Kidney epithelial cell (primary cell): ENCODE measurements at regions not wholly inside any gene's neighbourhood (a gene's known extent, or its start where the extent isn't known, plus 50 kb on each side); places are given as distances from the start of the nearest gene placed in this dataset.

Experiments
- DNase-seq: peaks from one replicate; pipeline ENCODE4 v3.0.0-alpha.2; 2010; ENCODE audit warnings: low read depth
- H3K27me3 ChIP-seq: 2 replicates; pipeline ENCODE4 v1.6.0; 2011; ENCODE audit warnings: low read length; ENCODE audit not compliant: control insufficient read depth, insufficient read depth
- H3K36me3 ChIP-seq: 2 replicates; pipeline ENCODE4 v1.5.1; 2011; ENCODE audit warnings: low read length; ENCODE audit not compliant: control insufficient read depth, insufficient read depth
- H3K4me3 ChIP-seq: 2 replicates; pipeline ENCODE4 v1.5.1; 2011; ENCODE audit warnings: low read depth, mild to moderate bottlenecking, control low read depth, low read length
- TF ChIP-seq, protein P1 (sequence below): IDR thresholded peaks from 2 replicates; pipeline ENCODE4 v1.5.1; 2011; ENCODE audit warnings: mild to moderate bottlenecking, moderate library complexity, low read length, control low read depth, inconsistent platforms; ENCODE audit not compliant: insufficient read depth, poor library complexity, severe bottlenecking

DNA sequence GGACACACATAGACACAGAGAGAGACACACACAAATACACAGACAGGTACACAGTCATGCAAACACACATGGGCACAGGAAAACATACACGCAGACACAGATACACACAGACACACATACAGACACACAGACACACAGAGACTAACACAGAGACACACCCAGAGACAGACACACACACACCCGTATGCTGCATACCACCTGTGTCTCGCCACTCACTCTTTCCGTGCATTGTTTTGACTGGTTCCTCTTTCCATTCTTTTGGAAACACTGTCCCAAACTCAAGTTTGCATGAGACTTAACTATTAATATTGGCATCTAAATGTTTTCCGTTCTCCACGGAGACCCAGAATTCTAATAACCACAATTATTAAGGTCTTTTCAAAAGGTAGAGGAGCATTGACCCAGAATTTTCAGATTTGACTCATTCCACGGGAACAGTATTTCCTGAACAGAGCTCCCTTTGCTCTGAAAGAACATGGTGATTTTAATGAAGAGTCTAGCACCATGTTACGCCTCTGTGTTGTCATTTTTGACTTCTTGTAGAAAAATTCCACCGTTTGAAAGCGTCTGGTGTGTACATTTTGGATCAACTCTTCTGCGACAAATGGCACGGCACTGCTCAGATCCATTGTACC lies 141.2 kb upstream of the RNF32 start:
- TF ChIP-seq, protein P1, sequence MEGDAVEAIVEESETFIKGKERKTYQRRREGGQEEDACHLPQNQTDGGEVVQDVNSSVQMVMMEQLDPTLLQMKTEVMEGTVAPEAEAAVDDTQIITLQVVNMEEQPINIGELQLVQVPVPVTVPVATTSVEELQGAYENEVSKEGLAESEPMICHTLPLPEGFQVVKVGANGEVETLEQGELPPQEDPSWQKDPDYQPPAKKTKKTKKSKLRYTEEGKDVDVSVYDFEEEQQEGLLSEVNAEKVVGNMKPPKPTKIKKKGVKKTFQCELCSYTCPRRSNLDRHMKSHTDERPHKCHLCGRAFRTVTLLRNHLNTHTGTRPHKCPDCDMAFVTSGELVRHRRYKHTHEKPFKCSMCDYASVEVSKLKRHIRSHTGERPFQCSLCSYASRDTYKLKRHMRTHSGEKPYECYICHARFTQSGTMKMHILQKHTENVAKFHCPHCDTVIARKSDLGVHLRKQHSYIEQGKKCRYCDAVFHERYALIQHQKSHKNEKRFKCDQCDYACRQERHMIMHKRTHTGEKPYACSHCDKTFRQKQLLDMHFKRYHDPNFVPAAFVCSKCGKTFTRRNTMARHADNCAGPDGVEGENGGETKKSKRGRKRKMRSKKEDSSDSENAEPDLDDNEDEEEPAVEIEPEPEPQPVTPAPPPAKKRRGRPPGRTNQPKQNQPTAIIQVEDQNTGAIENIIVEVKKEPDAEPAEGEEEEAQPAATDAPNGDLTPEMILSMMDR, result no peak
- Histone ChIP-seq H3K36me3 (no peaks in the 10 kb centered on the region), H3K4me3 (no peak overlapping the region), H3K27me3 (no peaks in the 10 kb centered on the region)
- DNase-seq, result no peak

DNA sequence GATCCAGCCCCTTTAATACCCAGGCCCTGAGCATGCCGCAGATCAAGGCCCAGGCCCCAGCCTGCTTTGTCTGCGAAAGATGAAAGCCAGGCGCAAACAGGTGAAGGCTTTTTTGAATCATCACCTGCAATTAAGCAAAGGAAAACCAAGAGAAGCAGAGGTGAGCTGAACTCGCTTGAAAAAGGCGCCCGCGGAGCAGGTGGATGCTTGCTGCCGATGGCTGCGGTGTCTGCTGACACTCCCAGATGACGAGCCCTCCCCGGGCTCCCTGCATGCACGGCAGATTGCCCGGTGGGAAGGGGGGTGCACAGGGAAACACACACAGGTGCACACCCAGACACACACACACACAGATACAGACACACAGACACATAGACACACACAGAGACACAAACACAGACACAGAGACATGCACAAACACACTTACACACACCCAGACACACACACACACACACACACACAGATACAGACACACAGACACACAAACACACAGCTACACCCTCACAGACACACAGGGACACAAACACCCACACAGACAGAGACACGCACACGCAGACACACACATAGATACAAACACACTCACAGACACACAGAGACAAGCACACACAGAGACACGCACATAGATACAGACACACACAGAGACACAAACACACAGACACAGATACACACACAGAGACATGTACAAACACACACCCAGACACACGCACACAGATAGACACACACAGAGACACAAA lies 142.6 kb upstream of the RNF32 start:
- H3K4me3 ChIP-seq, result no peak overlapping the region
- H3K27me3 ChIP-seq, result no peaks in the 10 kb centered on the region
- no peaks in the 10 kb centered on the region for H3K36me3 ChIP-seq
- TF ChIP-seq, protein P1, result no peak
- no peak for DNase-seq

DNA sequence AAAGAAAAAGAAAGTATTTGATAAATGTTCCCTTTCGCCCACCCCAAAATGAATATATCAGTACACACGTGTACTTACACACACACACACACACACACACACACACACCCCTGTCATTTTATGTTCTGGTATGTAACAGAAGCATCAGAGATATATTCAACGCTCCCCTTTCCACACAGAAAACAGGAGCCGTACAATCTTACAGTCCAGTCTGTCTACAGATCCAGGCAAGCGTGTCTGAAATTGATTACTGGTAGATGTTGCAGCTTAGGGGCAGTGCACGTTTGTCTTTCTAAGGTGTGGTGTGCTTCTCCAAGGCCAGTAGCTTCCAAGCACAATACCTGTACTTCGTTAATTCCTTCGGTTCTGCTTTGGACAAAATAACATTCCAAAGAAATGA lies 143.7 kb upstream of the RNF32 start:
- TF ChIP-seq, protein P1, result no peak
- no peaks in the 10 kb centered on the region for H3K36me3 ChIP-seq
- H3K27me3 ChIP-seq, result no peaks in the 10 kb centered on the region
- H3K4me3 ChIP-seq, result no peak overlapping the region
- no peak for DNase-seq

DNA sequence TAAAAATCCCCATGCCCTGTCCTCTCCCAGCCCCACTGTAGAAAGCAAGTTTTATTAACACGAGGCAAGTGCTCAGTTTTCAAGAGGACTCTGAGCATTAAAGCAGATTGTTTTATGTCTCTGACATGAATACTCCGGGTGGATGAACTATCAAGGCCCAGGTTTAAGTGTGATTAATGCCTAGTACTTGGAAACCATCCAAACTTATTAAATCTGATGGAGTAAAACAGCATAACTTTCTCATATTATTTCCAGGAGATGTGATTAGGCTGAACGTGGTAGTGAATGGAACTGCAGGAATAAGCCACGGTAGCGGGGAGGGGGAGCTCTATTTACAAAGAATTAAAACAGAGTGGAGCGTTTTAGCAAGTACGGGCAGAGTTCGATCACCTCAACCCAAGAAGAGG lies 144.2 kb upstream of the RNF32 start:
- Histone ChIP-seq H3K27me3 (no peaks in the 10 kb centered on the region), H3K4me3 (no peak overlapping the region), H3K36me3 (no peaks in the 10 kb centered on the region)
- DNase-seq, result no peak
- TF ChIP-seq, protein P1, result no peak

DNA sequence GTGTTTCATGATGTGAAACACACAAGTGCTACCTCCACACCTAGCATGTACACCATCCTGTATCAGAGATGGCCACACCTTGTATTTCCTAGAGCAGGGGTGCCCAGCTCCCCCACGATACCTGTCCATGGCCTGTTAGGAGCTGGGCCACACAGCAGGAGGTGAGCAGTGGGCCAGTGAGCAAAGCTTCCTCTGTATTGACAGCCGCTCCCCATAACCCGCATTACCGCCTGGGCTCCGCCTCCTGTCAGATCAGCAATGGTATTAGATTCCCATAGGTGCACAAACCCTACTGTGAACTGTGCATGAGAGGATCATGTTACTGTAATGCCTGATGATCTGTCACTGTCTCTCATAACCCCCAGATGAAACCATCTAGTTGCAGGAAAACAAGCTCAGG lies 145.6 kb upstream of the RNF32 start:
- no peak for DNase-seq
- H3K27me3 ChIP-seq, result no peaks in the 10 kb centered on the region
- H3K36me3 ChIP-seq, result no peaks in the 10 kb centered on the region
- no peak overlapping the region for H3K4me3 ChIP-seq
- TF ChIP-seq, protein P1, result no peak
